MCF 10A (cell line): ENCODE measurements at regions not wholly inside any gene's neighbourhood (a gene's known extent, or its start where the extent isn't known, plus 50 kb on each side); places are given as distances from the start of the nearest gene placed in this dataset.

ENCODE experiments used
- BruUV-seq: library from RNA; stranded (reverse); fragments of 400-500 nt; replicated peaks from 2 replicates; lab custom pipeline; 2021; lab: Mats Ljungman, UMichigan
- CTCF ChIA-PET: fragments of 300-600 bp; sonication (Branson Sonifier 250); formaldehyde crosslinking; extraction: SDS; loops from one replicate; lab custom pipeline; 2021; ENCODE audit warnings: antibody characterized with exemption, inconsistent platforms; lab: Yijun Ruan, JAX
- POLR2A ChIA-PET: fragments of 300-600, 350-650 bp; sonication (Branson Sonifier 250); formaldehyde crosslinking; extraction: SDS; loops from one replicate; lab custom pipeline; 2020; ENCODE audit warnings: antibody characterized with exemption, inconsistent platforms; lab: Yijun Ruan, JAX
- DNase-seq: peaks from one replicate; pipeline ENCODE4 v3.0.0-alpha.2; 2018; ENCODE audit not compliant: unreplicated experiment
- H3K27ac Mint-ChIP-seq: one replicate; pipeline ENCODE4 v1.8.0; 2022; ENCODE audit warnings: mild to moderate bottlenecking, low read depth, mixed read lengths; ENCODE audit not compliant: unreplicated experiment
- H3K27me3 Mint-ChIP-seq: one replicate; pipeline ENCODE4 v1.8.0; 2022; ENCODE audit warnings: mixed read lengths; ENCODE audit not compliant: insufficient read depth, unreplicated experiment
- H3K36me3 Mint-ChIP-seq: one replicate; pipeline ENCODE4 v1.8.0; 2022; ENCODE audit warnings: mild to moderate bottlenecking, moderate library complexity, mixed read lengths; ENCODE audit not compliant: insufficient read depth, unreplicated experiment
- H3K4me1 Mint-ChIP-seq: one replicate; pipeline ENCODE4 v1.8.0; 2022; ENCODE audit warnings: mixed read lengths; ENCODE audit not compliant: insufficient read depth, unreplicated experiment
- H3K4me3 Mint-ChIP-seq: one replicate; pipeline ENCODE4 v1.8.0; 2022; ENCODE audit warnings: mild to moderate bottlenecking, moderate library complexity, mixed read lengths; ENCODE audit not compliant: unreplicated experiment
- H3K9me3 Mint-ChIP-seq: one replicate; pipeline ENCODE4 v1.8.0; 2022; ENCODE audit warnings: mixed read lengths; ENCODE audit not compliant: unreplicated experiment
- CTCF ChIP-seq: fragments of 200-600 bp; IDR thresholded peaks from one replicate; pipeline ENCODE4 v1.8.0; 2022; ENCODE audit warnings: antibody characterized with exemption, mild to moderate bottlenecking; ENCODE audit not compliant: unreplicated experiment
- intact Hi-C: fragments of 100-400 bp; cut with micrococcal nuclease; formaldehyde crosslinking; loops from 2 replicates; pipeline ENCODE4 v1.14.1; 2022

- DNase-seq = peak; percentile 51
- BruUV-seq = no TSS peak
- intact Hi-C loops = no loop called here
- H3K27ac Mint-ChIP-seq = no peak overlapping the region
- POLR2A ChIA-PET = no interaction called here
- H3K4me1 Mint-ChIP-seq = peaks cover 15% of the 10 kb centered on the region
- H3K27me3 Mint-ChIP-seq = peaks cover 28% of the 10 kb centered on the region
- no peaks in the 10 kb centered on the region for H3K9me3 Mint-ChIP-seq
- H3K4me3 Mint-ChIP-seq = no peak overlapping the region
- no peaks in the 10 kb centered on the region for H3K36me3 Mint-ChIP-seq
- TF ChIP-seq CTCF = no peak
- CTCF ChIA-PET = interaction anchor here (0.5 to 5.3 kb wide), 7 partner anchors 8 to 415 kb away, joined by 3 to 36 read pairs (median 4); no protein-coding TSS in a partner anchor
These were observed 75.6 kb downstream of the CCNG2 start for GRCh38 chr4:77232653-77233052.

GRCh38 chr4:77235289-77235854 lies 78.4 kb downstream of the CCNG2 start:
- no peak overlapping the region for H3K4me3 Mint-ChIP-seq
- no peak for DNase-seq
- intact Hi-C loops = no loop called here
- H3K27ac Mint-ChIP-seq = no peak overlapping the region
- BruUV-seq = no TSS peak
- peaks cover 7% of the 10 kb centered on the region for H3K4me1 Mint-ChIP-seq
- no peaks in the 10 kb centered on the region for H3K9me3 Mint-ChIP-seq
- no peak for TF ChIP-seq CTCF
- peaks cover 33% of the 10 kb centered on the region for H3K27me3 Mint-ChIP-seq
- no peaks in the 10 kb centered on the region for H3K36me3 Mint-ChIP-seq
- ChIA-PET CTCF (interaction anchor here (14.6 to 14.7 kb wide), 2 partner anchors 71 to 127 kb away, joined by 243 to 420 read pairs; no protein-coding TSS in a partner anchor), POLR2A (no interaction called here)

- intact Hi-C loops = no loop called here
- Mint-ChIP-seq H3K27ac (no peak overlapping the region), H3K27me3 (peaks cover 40% of the 10 kb centered on the region), H3K36me3 (no peaks in the 10 kb centered on the region), H3K4me1 (peaks cover 7% of the 10 kb centered on the region), H3K4me3 (no peak overlapping the region), H3K9me3 (no peaks in the 10 kb centered on the region)
- POLR2A ChIA-PET = no interaction called here
- BruUV-seq = no TSS peak
- no peak for DNase-seq
- TF ChIP-seq CTCF = no peak
- CTCF ChIA-PET = interaction anchor here (0.6 to 14.7 kb wide), 4 partner anchors 70 to 273 kb away, joined by 3 to 420 read pairs (median 164); no protein-coding TSS in a partner anchor
These were observed 79.8 kb downstream of the CCNG2 start for GRCh38 chr4:77236806-77237205.

GRCh38 chr4:77240469-77241066 lies 83.6 kb downstream of the CCNG2 start:
- no peak overlapping the region for H3K27ac Mint-ChIP-seq
- no peaks in the 10 kb centered on the region for H3K9me3 Mint-ChIP-seq
- no peaks in the 10 kb centered on the region for H3K4me1 Mint-ChIP-seq
- peak; percentile 69 for DNase-seq
- CTCF ChIA-PET = interaction anchor here (0.5 to 14.7 kb wide), 52 partner anchors 10 to 946 kb away, joined by 3 to 420 read pairs (median 4); no protein-coding TSS in a partner anchor
- no peaks in the 10 kb centered on the region for H3K36me3 Mint-ChIP-seq
- intact Hi-C loops = loop anchor here (1.0 to 2.0 kb wide), 4 partner anchors 65 to 192 kb away; no protein-coding TSS in a partner anchor
- POLR2A ChIA-PET = interaction anchor here (0.6 to 2.0 kb wide), 3 partner anchors 64 to 117 kb away, joined by 3 to 8 read pairs (median 4); no protein-coding TSS in a partner anchor
- no TSS peak for BruUV-seq
- no peak overlapping the region for H3K4me3 Mint-ChIP-seq
- peak; percentile 86 for TF ChIP-seq CTCF
- peaks cover 23% of the 10 kb centered on the region for H3K27me3 Mint-ChIP-seq
